Spleen (tissue), 7 donors: ENCODE measurements at regions not wholly inside any gene's neighbourhood (a gene's known extent, or its start where the extent isn't known, plus 50 kb on each side); places are given as distances from the start of the nearest gene placed in this dataset.

ENCODE experiments used
- POLR2A ChIP-seq, 3 donors: fragments of 450-650 bp; IDR thresholded peaks; one replicate each; pipeline ENCODE4 v1.5.1; 2017; ENCODE audit warnings: antibody characterized with exemption in 3 of 3, mild to moderate bottlenecking in 1 of 3
- POLR2AphosphoS5 ChIP-seq, 3 donors: sonication (generic); formaldehyde crosslinking; IDR thresholded peaks; one replicate each; pipeline ENCODE4 v1.5.1; 2017; ENCODE audit warnings: antibody characterized with exemption in 3 of 3
- TF ChIP-seq, protein P1 (sequence below), 11 experiments: fragments of 200-600 bp in 7 of 11; fragments of 450-650 bp in 4 of 11; sonication (generic) in 4 of 11; IDR thresholded peaks in 8 of 11; conservative IDR thresholded peaks in 3 of 11; 1 replicate in 7 of 11; 2 replicates in 4 of 11; pipeline versions ENCODE4 v1.4.0 to v1.8.0; 2016 to 2021; ENCODE audit warnings: antibody characterized with exemption in 11 of 11, inconsistent platforms in 4 of 11, mild to moderate bottlenecking in 1 of 11
- donor health status: DM: no; HTN: no; CAD: no; lungs with moderate emphysema.
- donor health status: DM: no; HTN: no; CAD: no.
- donor health status: DM: no; HTN: no; CAD: no.

DNA sequence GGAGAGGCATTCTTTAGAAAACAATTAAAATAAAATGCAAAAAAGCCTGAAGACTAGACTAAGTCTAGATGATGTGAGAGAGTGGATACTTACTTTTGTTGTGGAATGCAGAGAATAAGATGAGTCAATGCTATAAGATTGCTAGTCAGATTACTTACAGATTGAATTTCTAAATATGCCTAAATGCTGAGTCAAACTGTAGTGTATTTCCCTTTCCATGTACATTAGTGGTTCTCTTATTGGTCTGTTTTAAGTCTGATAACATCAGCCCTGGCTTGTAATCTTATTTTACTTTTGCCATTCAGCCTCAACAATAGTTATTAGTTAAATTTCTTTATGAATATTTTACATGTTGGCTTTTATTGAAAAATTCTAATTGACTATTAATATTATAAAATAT, 702.7 kb downstream of the SOCS6 start:
- TF ChIP-seq, protein P1, sequence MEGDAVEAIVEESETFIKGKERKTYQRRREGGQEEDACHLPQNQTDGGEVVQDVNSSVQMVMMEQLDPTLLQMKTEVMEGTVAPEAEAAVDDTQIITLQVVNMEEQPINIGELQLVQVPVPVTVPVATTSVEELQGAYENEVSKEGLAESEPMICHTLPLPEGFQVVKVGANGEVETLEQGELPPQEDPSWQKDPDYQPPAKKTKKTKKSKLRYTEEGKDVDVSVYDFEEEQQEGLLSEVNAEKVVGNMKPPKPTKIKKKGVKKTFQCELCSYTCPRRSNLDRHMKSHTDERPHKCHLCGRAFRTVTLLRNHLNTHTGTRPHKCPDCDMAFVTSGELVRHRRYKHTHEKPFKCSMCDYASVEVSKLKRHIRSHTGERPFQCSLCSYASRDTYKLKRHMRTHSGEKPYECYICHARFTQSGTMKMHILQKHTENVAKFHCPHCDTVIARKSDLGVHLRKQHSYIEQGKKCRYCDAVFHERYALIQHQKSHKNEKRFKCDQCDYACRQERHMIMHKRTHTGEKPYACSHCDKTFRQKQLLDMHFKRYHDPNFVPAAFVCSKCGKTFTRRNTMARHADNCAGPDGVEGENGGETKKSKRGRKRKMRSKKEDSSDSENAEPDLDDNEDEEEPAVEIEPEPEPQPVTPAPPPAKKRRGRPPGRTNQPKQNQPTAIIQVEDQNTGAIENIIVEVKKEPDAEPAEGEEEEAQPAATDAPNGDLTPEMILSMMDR (IDR thresholded peaks at IDR 0.05 in 8 of 11, conservative IDR thresholded peaks at IDR 0.05 in 3 of 11) = no peak
- TF ChIP-seq POLR2AphosphoS5 (IDR thresholded peaks at IDR 0.05) (no peak), POLR2A (IDR thresholded peaks at IDR 0.05) (no peak)
